Keratinocyte (primary cell): ENCODE measurements at regions not wholly inside any gene's neighbourhood (a gene's known extent, or its start where the extent isn't known, plus 50 kb on each side); places are given as distances from the start of the nearest gene placed in this dataset.

Experiments
- DNase-seq: peaks from one replicate; pipeline ENCODE4 v3.0.0-alpha.2; 2011; ENCODE audit warnings: low read depth, missing footprints, low spot score
- FAIRE-seq: peaks from 2 replicates; lab custom pipeline; 2011; peaks lifted over from hg19 to GRCh38; lab: Jason Lieb, UNC
- H2AFZ ChIP-seq: 2 replicates; pipeline ENCODE4 v1.6.0; 2012; ENCODE audit warnings: low read length, control low read depth, inconsistent platforms; ENCODE audit not compliant: control insufficient read depth
- H3K27ac ChIP-seq: 2 replicates; pipeline ENCODE4 v1.5.1; 2011; ENCODE audit warnings: low read length; ENCODE audit not compliant: control insufficient read depth, insufficient read depth
- H3K27me3 ChIP-seq: 3 replicates; pipeline ENCODE4 v1.6.0; 2011; ENCODE audit warnings: low read length; ENCODE audit not compliant: control insufficient read depth, insufficient read depth; ENCODE audit errors: extremely low read depth
- H3K36me3 ChIP-seq, 2 experiments: 2 replicates in 1 of 2; 3 replicates in 1 of 2; pipeline ENCODE4 v1.5.1; 2011; ENCODE audit warnings: low read length in 2 of 2, mild to moderate bottlenecking in 1 of 2; ENCODE audit not compliant: control insufficient read depth in 2 of 2, insufficient read depth in 2 of 2; ENCODE audit errors: extremely low read depth in 1 of 2
- H3K4me1 ChIP-seq: 3 replicates; pipeline ENCODE4 v1.5.1; 2011; ENCODE audit warnings: low read length; ENCODE audit not compliant: control insufficient read depth, insufficient read depth; ENCODE audit errors: extremely low read depth
- H3K4me2 ChIP-seq: 3 replicates; pipeline ENCODE4 v1.6.0; 2011; ENCODE audit warnings: low read depth, low read length; ENCODE audit not compliant: control insufficient read depth, insufficient read depth; ENCODE audit errors: extremely low read depth
- H3K4me3 ChIP-seq, 3 experiments: fragments of 200-600 bp in 1 of 3; sonication (generic) in 1 of 3; 2 replicates in 2 of 3; 3 replicates in 1 of 3; pipeline ENCODE4 v1.5.1; 2011 to 2016; ENCODE audit warnings: low read length in 3 of 3, mild to moderate bottlenecking in 3 of 3, control low read depth in 2 of 3, inconsistent platforms in 1 of 3, low read depth in 1 of 3, mixed read lengths in 1 of 3, mixed run types in 1 of 3, moderate library complexity in 1 of 3; ENCODE audit not compliant: control insufficient read depth in 2 of 3, insufficient read depth in 2 of 3; ENCODE audit errors: extremely low read depth in 1 of 3
- H3K79me2 ChIP-seq: 2 replicates; pipeline ENCODE4 v1.6.0; 2012; ENCODE audit warnings: low read length; ENCODE audit not compliant: control insufficient read depth, insufficient read depth
- H3K9ac ChIP-seq: 3 replicates; pipeline ENCODE4 v1.6.0; 2011; ENCODE audit warnings: low read length; ENCODE audit not compliant: control insufficient read depth, insufficient read depth; ENCODE audit errors: extremely low read depth
- H3K9me1 ChIP-seq: 3 replicates; pipeline ENCODE4 v1.6.0; 2011; ENCODE audit warnings: low read length; ENCODE audit not compliant: control insufficient read depth, insufficient read depth; ENCODE audit errors: extremely low read depth
- H3K9me3 ChIP-seq: 2 replicates; pipeline ENCODE4 v1.5.1; 2012; ENCODE audit warnings: low read depth, low read length; ENCODE audit not compliant: control insufficient read depth
- H4K20me1 ChIP-seq: 3 replicates; pipeline ENCODE4 v1.6.0; 2011; ENCODE audit warnings: low read length; ENCODE audit not compliant: control insufficient read depth, insufficient read depth; ENCODE audit errors: extremely low read depth
- CTCF ChIP-seq, 3 experiments: IDR thresholded peaks in 1 of 3; conservative IDR thresholded peaks in 1 of 3; optimal IDR thresholded peaks in 1 of 3; 2 replicates in 2 of 3; 3 replicates in 1 of 3; pipeline versions ENCODE3 to v1.5.1; 2011; ENCODE audit warnings: low read length in 3 of 3, mild to moderate bottlenecking in 3 of 3, moderate library complexity in 2 of 3, control low read depth in 1 of 3, inconsistent platforms in 1 of 3; ENCODE audit not compliant: insufficient read depth in 2 of 3; ENCODE audit errors: extremely low read depth in 1 of 3
- EZH2 ChIP-seq: IDR thresholded peaks from one replicate; pipeline ENCODE4 v1.6.1; 2012; ENCODE audit warnings: inconsistent platforms, mild to moderate bottlenecking, low read length, moderate library complexity
- dilution Hi-C: fragments of 300-500 bp; cut with MboI; formaldehyde crosslinking; loops from one replicate; pipeline ENCODE4 v1.7.0; 2020; ENCODE audit warnings: low sequenced_read_pairs; ENCODE audit not compliant: extremely low pct_ligation_motif_present

- H4K20me1 ChIP-seq = no peaks in the 10 kb centered on the region
- H3K9me1 ChIP-seq = no peaks in the 10 kb centered on the region
- H3K9ac ChIP-seq = no peak overlapping the region
- no peaks in the 10 kb centered on the region for H3K27me3 ChIP-seq
- no peak overlapping the region for H2AFZ ChIP-seq
- no peaks in the 10 kb centered on the region for H3K36me3 ChIP-seq
- H3K4me2 ChIP-seq = no peak overlapping the region
- no peak overlapping the region for H3K4me3 ChIP-seq
- no peaks in the 10 kb centered on the region for H3K9me3 ChIP-seq
- DNase-seq (no peak), FAIRE-seq (no peak)
- no peaks in the 10 kb centered on the region for H3K79me2 ChIP-seq
- H3K4me1 ChIP-seq = no peaks in the 10 kb centered on the region
- dilution Hi-C loops = no loop called here
- TF ChIP-seq EZH2 (no peak), CTCF (optimal IDR thresholded peaks at IDR 0.05 in 1 of 3, IDR thresholded peaks at IDR 0.05 in 1 of 3, conservative IDR thresholded peaks at IDR 0.05 in 1 of 3; ENCODE audit: extremely low read depth in 1 of 3, insufficient read depth in 2 of 3, low read length in 3 of 3) (no peak)
- no peak overlapping the region for H3K27ac ChIP-seq
Observed at GRCh38 chr13:82751206-82751605, 1131.1 kb downstream of the SLITRK1 start.

GRCh38 chr13:82749551-82749950 is 1132.7 kb downstream of the SLITRK1 start:
- no peaks in the 10 kb centered on the region for H3K4me1 ChIP-seq
- no peak overlapping the region for H2AFZ ChIP-seq
- DNase-seq = no peak
- TF ChIP-seq CTCF (optimal IDR thresholded peaks at IDR 0.05 in 1 of 3, IDR thresholded peaks at IDR 0.05 in 1 of 3, conservative IDR thresholded peaks at IDR 0.05 in 1 of 3; ENCODE audit: extremely low read depth in 1 of 3, insufficient read depth in 2 of 3, low read length in 3 of 3) (no peak), EZH2 (no peak)
- H3K27ac ChIP-seq = no peak overlapping the region
- no peak overlapping the region for H3K4me2 ChIP-seq
- H3K36me3 ChIP-seq = no peaks in the 10 kb centered on the region
- dilution Hi-C loops = no loop called here
- H3K79me2 ChIP-seq = no peaks in the 10 kb centered on the region
- no peaks in the 10 kb centered on the region for H3K9me3 ChIP-seq
- FAIRE-seq = no peak
- H4K20me1 ChIP-seq = no peaks in the 10 kb centered on the region
- no peak overlapping the region for H3K4me3 ChIP-seq
- H3K9ac ChIP-seq = no peak overlapping the region
- H3K27me3 ChIP-seq = no peaks in the 10 kb centered on the region
- H3K9me1 ChIP-seq = no peaks in the 10 kb centered on the region
